ENCODE measurements at regions not wholly inside any gene's neighbourhood (a gene's known extent, or its start where the extent isn't known, plus 50 kb on each side); places are given as distances from the start of the nearest gene placed in this dataset.

DNA sequence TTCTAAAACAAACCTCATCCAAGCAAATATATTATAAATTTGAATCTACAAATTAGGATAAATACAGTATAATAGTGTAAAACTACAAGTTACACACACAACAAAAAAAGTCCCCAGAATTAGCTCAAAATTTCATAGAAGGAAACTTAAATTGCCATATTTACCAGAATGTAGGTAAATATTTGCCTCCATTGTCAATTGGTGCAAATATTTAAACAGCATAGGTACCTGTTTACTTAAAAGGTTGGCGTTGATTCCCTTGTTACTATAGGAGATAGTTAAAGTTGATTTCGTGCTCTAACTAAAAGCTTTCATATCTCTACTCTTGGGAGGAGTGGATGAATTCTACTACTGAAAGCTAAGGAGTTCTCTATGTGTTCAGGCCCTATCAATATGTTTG lies 111.6 kb upstream of the TENT5A start:
- no peak for TF ChIP-seq CTCF (IDR thresholded peaks at IDR 0.05; ENCODE audit: low read length, missing control alignments)
- H3K4me3 ChIP-seq (replicated peaks; ENCODE audit: low read depth, low read length) = no peak overlapping the region
- no peak for DNase-seq (ENCODE audit: low read depth)

- TF ChIP-seq CTCF (IDR thresholded peaks at IDR 0.05; ENCODE audit: low read length, missing control alignments) = no peak
Observed at GRCh38 chr6:81863123-81863522, 110.6 kb upstream of the TENT5A start.

GRCh38 chr6:81861281-81861680 lies 108.8 kb upstream of the TENT5A start:
- no peak overlapping the region for H3K4me3 ChIP-seq (replicated peaks; ENCODE audit: low read depth, low read length)
- DNase-seq (ENCODE audit: low read depth) = no peak
- TF ChIP-seq CTCF (IDR thresholded peaks at IDR 0.05; ENCODE audit: low read length, missing control alignments) = no peak

More at GRCh38 chr6:81863123-81863522, 110.6 kb upstream of the TENT5A start:
- no peak overlapping the region for H3K4me3 ChIP-seq (replicated peaks; ENCODE audit: low read depth, low read length)
- DNase-seq (ENCODE audit: low read depth) = no peak

- DNase-seq (ENCODE audit: low read depth) = peak; percentile 13
- TF ChIP-seq CTCF (IDR thresholded peaks at IDR 0.05; ENCODE audit: low read length, missing control alignments) = no peak
- no peak overlapping the region for H3K4me3 ChIP-seq (replicated peaks; ENCODE audit: low read depth, low read length)
Observed at GRCh38 chr6:81859884-81860283, 107.4 kb upstream of the TENT5A start.

DNA sequence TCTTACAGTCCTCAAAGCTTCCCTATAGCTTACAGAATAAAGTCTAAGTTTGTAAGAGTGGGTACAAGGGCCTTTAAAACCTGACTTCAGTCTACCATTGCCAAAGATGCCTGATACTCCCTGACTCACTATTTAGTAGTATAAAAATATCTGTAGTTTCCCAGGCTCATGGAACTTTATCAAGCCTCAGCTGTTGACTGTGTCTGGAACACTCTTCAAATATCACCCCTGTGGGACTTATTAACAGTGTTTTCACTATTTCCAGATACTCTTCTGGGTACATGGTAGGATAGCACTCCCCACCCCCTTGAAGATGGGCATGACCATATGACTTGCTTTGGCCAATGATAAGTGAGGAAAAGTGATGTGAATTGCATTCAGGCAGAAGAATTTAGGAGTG lies 105.3 kb upstream of the TENT5A start:
- DNase-seq (ENCODE audit: low read depth) = no peak
- TF ChIP-seq CTCF (IDR thresholded peaks at IDR 0.05; ENCODE audit: low read length, missing control alignments) = no peak
- no peak overlapping the region for H3K4me3 ChIP-seq (replicated peaks; ENCODE audit: low read depth, low read length)

DNA sequence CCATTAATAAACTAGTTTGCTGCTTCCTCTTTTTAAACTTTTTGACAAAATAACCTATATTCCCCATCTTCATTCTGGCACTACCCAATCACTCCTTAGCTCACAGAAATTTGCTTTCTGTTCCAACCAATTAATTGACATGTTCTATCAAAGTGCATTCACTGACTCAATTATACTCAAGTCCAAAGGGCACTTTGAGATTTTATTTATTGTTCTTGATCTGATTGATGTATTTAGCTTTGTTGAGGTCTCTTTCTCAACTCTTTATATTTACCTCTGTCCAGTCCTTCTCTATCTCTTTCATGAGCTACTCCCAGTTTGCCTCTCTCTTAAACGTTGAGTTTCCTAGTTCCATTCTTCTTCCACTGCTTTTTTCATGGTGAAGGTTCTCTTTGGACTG lies 104.4 kb upstream of the TENT5A start:
- DNase-seq (ENCODE audit: low read depth) = no peak
- no peak for TF ChIP-seq CTCF (IDR thresholded peaks at IDR 0.05; ENCODE audit: low read length, missing control alignments)
- no peak overlapping the region for H3K4me3 ChIP-seq (replicated peaks; ENCODE audit: low read depth, low read length)

- TF ChIP-seq CTCF (IDR thresholded peaks at IDR 0.05; ENCODE audit: low read length, missing control alignments) = no peak
- DNase-seq (ENCODE audit: low read depth) = no peak
- H3K4me3 ChIP-seq (replicated peaks; ENCODE audit: low read depth, low read length) = no peak overlapping the region
Observed at GRCh38 chr6:81854474-81854873, 102.0 kb upstream of the TENT5A start.
